ENCODE measurements at regions not wholly inside any gene's neighbourhood (a gene's known extent, or its start where the extent isn't known, plus 50 kb on each side); places are given as distances from the start of the nearest gene placed in this dataset.

GRCh38 chr12:88310069-88310468 lies 168.0 kb downstream of the TMTC3 start:
- DNase-seq (ENCODE audit: low read depth in 4 of 4, low spot score in 3 of 4): no peak

GRCh38 chr12:88310666-88311065 lies 168.6 kb downstream of the TMTC3 start:
- no peak for DNase-seq (ENCODE audit: low read depth in 4 of 4, low spot score in 3 of 4)

GRCh38 chr12:88313554-88313953 lies 171.4 kb downstream of the TMTC3 start:
- no peak for DNase-seq (ENCODE audit: low read depth in 4 of 4, low spot score in 3 of 4)

- no peak for DNase-seq (ENCODE audit: low read depth in 4 of 4, low spot score in 3 of 4)
Observed at GRCh38 chr12:88314706-88315105, 172.6 kb downstream of the TMTC3 start.

GRCh38 chr12:88318726-88319125 lies 176.6 kb downstream of the TMTC3 start:
- no peak for DNase-seq (ENCODE audit: low read depth in 4 of 4, low spot score in 3 of 4)

- no peak for DNase-seq (ENCODE audit: low read depth in 4 of 4, low spot score in 3 of 4)
Observed at GRCh38 chr12:88325076-88325815, 183.1 kb downstream of the TMTC3 start.

GRCh38 chr12:88325816-88326189 lies 183.7 kb downstream of the TMTC3 start:
- no peak for DNase-seq (ENCODE audit: low read depth in 4 of 4, low spot score in 3 of 4)

- DNase-seq (ENCODE audit: low read depth in 4 of 4, low spot score in 3 of 4): no peak
Observed at GRCh38 chr12:88327276-88327675, 185.2 kb downstream of the TMTC3 start.

GRCh38 chr12:88328090-88328489 lies 186.0 kb downstream of the TMTC3 start:
- peak in 1 of 4 donors; percentile 15 for DNase-seq (ENCODE audit: low read depth in 4 of 4, low spot score in 3 of 4)

- no peak for DNase-seq (ENCODE audit: low read depth in 4 of 4, low spot score in 3 of 4)
Observed at GRCh38 chr12:88329833-88330232, 187.7 kb downstream of the TMTC3 start.

- no peak for DNase-seq (ENCODE audit: low read depth in 4 of 4, low spot score in 3 of 4)
Observed at GRCh38 chr12:88334271-88334670, 192.2 kb downstream of the TMTC3 start.

GRCh38 chr12:88336076-88336739 lies 194.1 kb downstream of the TMTC3 start:
- DNase-seq (ENCODE audit: low read depth in 4 of 4, low spot score in 3 of 4): no peak

- no peak for DNase-seq (ENCODE audit: low read depth in 4 of 4, low spot score in 3 of 4)
Observed at GRCh38 chr12:88338486-88338885, 196.4 kb downstream of the TMTC3 start.

- no peak for DNase-seq (ENCODE audit: low read depth in 4 of 4, low spot score in 3 of 4)
Observed at GRCh38 chr12:88339254-88339949, 197.3 kb downstream of the TMTC3 start.

- no peak for DNase-seq (ENCODE audit: low read depth in 4 of 4, low spot score in 3 of 4)
Observed at GRCh38 chr12:88339966-88340365, 197.9 kb downstream of the TMTC3 start.

GRCh38 chr12:88342251-88342806 lies 200.2 kb downstream of the TMTC3 start:
- no peak for DNase-seq (ENCODE audit: low read depth in 4 of 4, low spot score in 3 of 4)

GRCh38 chr12:88351146-88351545 lies 209.0 kb downstream of the TMTC3 start:
- DNase-seq (ENCODE audit: low read depth in 4 of 4, low spot score in 3 of 4): no peak

GRCh38 chr12:88354691-88355090 lies 212.6 kb downstream of the TMTC3 start:
- no peak for DNase-seq (ENCODE audit: low read depth in 4 of 4, low spot score in 3 of 4)

GRCh38 chr12:88360343-88360742 lies 218.2 kb downstream of the TMTC3 start:
- no peak for DNase-seq (ENCODE audit: low read depth in 4 of 4, low spot score in 3 of 4)

- DNase-seq (ENCODE audit: low read depth in 4 of 4, low spot score in 3 of 4): no peak
Observed at GRCh38 chr12:88361493-88361892, 218.8 kb downstream of the KITLG start.

- DNase-seq (ENCODE audit: low read depth in 4 of 4, low spot score in 3 of 4): no peak
Observed at GRCh38 chr12:88362439-88362838, 217.8 kb downstream of the KITLG start.
